HEK293T (cell line): ENCODE measurements at regions not wholly inside any gene's neighbourhood (a gene's known extent, or its start where the extent isn't known, plus 50 kb on each side); places are given as distances from the start of the nearest gene placed in this dataset.

Experiments
- CTCF ChIA-PET: fragments of 350-600 bp; formaldehyde crosslinking; extraction: SDS; loops from one replicate; lab custom pipeline; 2021; ENCODE audit warnings: antibody characterized with exemption, inconsistent platforms; lab: Yijun Ruan, JAX
- POLR2A ChIA-PET: fragments of 350-600 bp; formaldehyde crosslinking; extraction: SDS; loops from one replicate; lab custom pipeline; 2020; ENCODE audit warnings: antibody characterized with exemption, inconsistent platforms; lab: Yijun Ruan, JAX
- DNase-seq: peaks from one replicate; pipeline ENCODE4 v3.0.0; 2012; ENCODE audit warnings: mixed read lengths; ENCODE audit errors: extremely low spot score
- ARNT ChIP-seq: fragments of 450-650 bp; IDR thresholded peaks from 2 replicates; pipeline ENCODE4 v1.6.1; 2017; ENCODE audit warnings: mild to moderate bottlenecking
- BHLHE40 ChIP-seq: fragments of 450-650 bp; IDR thresholded peaks from 2 replicates; pipeline ENCODE4 v1.6.1; 2016; ENCODE audit warnings: mild to moderate bottlenecking, moderate library complexity, borderline replicate concordance
- CTBP1 ChIP-seq: fragments of 450-650 bp; IDR thresholded peaks from 2 replicates; pipeline ENCODE4 v1.6.1; 2016; ENCODE audit warnings: borderline replicate concordance
- ELF4 ChIP-seq: fragments of 450-650 bp; IDR thresholded peaks from 2 replicates; pipeline ENCODE4 v1.6.1; 2017; ENCODE audit warnings: antibody characterized with exemption
- FOXA1 ChIP-seq: fragments of 450-650 bp; IDR thresholded peaks from 2 replicates; pipeline ENCODE4 v1.6.1; 2016; ENCODE audit warnings: mild to moderate bottlenecking
- FOXK2 ChIP-seq: fragments of 450-650 bp; IDR thresholded peaks from 2 replicates; pipeline ENCODE4 v1.6.1; 2016; ENCODE audit warnings: mild to moderate bottlenecking
- FOXM1 ChIP-seq: fragments of 450-650 bp; IDR thresholded peaks from 2 replicates; pipeline ENCODE4 v1.6.1; 2017; ENCODE audit warnings: mild to moderate bottlenecking, borderline replicate concordance
- HDGF ChIP-seq: fragments of 450-650 bp; IDR thresholded peaks from 2 replicates; pipeline ENCODE4 v1.6.1; 2017; ENCODE audit warnings: antibody characterized with exemption, borderline replicate concordance
- L3MBTL2 ChIP-seq: fragments of 450-650 bp; conservative IDR thresholded peaks from 2 replicates; pipeline ENCODE4 v1.6.1; 2016; ENCODE audit warnings: mild to moderate bottlenecking
- LEF1 ChIP-seq: fragments of 450-650 bp; IDR thresholded peaks from 2 replicates; pipeline ENCODE4 v1.6.1; 2017; ENCODE audit warnings: mild to moderate bottlenecking, borderline replicate concordance
- NFRKB ChIP-seq: fragments of 450-650 bp; IDR thresholded peaks from 2 replicates; pipeline ENCODE4 v1.6.1; 2016; ENCODE audit warnings: mild to moderate bottlenecking, moderate library complexity
- SP1 ChIP-seq: fragments of 450-650 bp; IDR thresholded peaks from 2 replicates; pipeline ENCODE4 v1.6.1; 2017
- SUZ12 ChIP-seq: fragments of 450-650 bp; IDR thresholded peaks from 2 replicates; pipeline ENCODE4 v1.6.1; 2016; ENCODE audit warnings: mild to moderate bottlenecking
- TARDBP ChIP-seq: fragments of 450-650 bp; IDR thresholded peaks from 2 replicates; pipeline ENCODE4 v1.6.1; 2016
- ZNF384 ChIP-seq: fragments of 450-650 bp; IDR thresholded peaks from 2 replicates; pipeline ENCODE4 v1.6.1; 2016
- TF ChIP-seq, protein P1 (sequence below): fragments of 450-650 bp; IDR thresholded peaks from 2 replicates; pipeline ENCODE4 v1.6.1; 2016

DNA sequence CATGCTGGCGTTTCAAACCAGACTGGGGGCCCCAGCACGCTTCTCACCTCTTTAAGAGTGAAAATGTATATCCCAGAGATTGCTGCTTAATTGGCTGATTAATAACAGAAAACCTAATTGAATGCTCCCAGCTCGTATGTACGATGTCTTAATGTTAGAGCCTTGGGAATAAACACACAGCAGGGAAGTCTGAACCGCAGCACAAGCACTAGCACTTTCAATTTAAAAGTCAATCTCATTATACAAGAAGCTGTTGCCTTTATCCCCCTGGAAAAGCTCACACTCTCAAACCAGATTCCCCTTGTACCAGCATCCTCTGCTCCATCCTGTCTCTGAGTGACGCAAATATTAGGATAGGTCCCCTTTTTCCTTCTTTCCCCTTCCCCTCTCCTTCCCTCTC lies 449.1 kb downstream of the MN1 start:
- TF ChIP-seq SUZ12 (no peak), CTBP1 (no peak), HDGF (no peak), SP1 (no peak)
- TF ChIP-seq, protein P1, sequence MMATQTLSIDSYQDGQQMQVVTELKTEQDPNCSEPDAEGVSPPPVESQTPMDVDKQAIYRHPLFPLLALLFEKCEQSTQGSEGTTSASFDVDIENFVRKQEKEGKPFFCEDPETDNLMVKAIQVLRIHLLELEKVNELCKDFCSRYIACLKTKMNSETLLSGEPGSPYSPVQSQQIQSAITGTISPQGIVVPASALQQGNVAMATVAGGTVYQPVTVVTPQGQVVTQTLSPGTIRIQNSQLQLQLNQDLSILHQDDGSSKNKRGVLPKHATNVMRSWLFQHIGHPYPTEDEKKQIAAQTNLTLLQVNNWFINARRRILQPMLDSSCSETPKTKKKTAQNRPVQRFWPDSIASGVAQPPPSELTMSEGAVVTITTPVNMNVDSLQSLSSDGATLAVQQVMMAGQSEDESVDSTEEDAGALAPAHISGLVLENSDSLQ, result no peak
- CTCF ChIA-PET, result no interaction called here
- no peak for DNase-seq
- POLR2A ChIA-PET, result no interaction called here

DNA sequence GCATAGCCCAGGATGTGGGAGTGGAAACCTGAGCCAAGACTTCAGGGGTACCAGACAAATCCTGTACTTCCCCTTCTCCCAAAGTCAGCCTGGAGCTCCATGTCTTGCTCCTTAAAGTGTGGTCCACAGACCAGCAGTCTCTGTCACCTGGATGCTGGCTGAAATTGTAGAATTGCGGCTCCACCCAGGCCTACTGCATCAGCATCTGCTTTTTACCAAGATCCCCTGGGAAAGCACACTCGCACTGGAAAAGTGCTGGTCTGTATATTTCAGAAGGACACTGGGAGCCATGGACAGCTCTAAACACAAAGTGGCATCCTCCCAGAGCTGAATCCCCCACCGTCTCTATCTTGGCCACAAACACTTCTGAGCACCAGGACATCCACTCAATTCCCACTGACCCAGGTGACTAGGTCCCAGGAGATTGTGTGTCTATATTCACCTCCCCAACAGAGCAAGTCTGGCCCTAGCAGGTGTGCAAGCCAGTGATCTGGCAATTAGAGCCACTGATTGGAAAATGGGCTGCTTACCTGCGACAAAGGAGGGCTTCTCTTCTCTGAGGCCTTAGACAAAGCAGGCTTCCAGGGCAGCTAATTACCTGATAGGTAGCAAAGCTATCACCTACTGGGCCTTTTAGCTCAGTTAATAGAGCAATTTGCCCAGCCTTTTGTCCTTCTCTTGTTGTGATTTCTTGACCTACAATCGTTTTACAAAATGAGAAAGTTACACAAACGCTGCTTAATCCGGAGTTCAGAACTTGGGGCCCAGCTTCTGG lies 443.3 kb downstream of the MN1 start:
- ChIA-PET POLR2A (no interaction called here), CTCF (no interaction called here)
- no peak for DNase-seq
- no peak for TF ChIP-seq SP1
- no peak for TF ChIP-seq LEF1
- no peak for TF ChIP-seq NFRKB
- no peak for TF ChIP-seq SUZ12
- TF ChIP-seq FOXM1, result no peak
- TF ChIP-seq L3MBTL2, result no peak
- no peak for TF ChIP-seq ELF4
- no peak for TF ChIP-seq FOXK2
- TF ChIP-seq CTBP1, result no peak
- TF ChIP-seq TARDBP, result no peak
- TF ChIP-seq, protein P1, result no peak

DNA sequence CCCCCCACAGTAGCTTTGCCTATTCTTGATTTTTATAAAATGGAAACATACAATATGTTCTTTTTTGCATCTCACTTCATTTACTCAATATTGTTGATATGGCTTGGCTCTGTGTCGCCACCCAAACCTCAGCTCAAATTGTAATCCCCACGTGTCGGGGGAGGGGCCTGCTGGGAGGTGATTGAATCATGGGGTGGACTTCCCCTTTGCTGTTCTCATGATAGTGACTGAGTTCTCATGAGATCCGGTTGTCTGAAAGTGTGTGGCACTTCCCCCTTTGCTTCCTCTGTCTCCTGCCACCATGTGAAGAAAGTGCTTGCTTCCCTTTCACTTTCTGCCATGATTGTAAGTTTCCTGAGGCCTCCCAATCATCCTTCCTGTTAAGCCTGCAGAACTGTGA lies 431.3 kb downstream of the MN1 start:
- TF ChIP-seq NFRKB (no peak), ARNT (no peak), FOXM1 (no peak), L3MBTL2 (no peak)
- no peak for DNase-seq
- POLR2A ChIA-PET, result no interaction called here
- CTCF ChIA-PET, result interaction anchor here (0.6 kb wide), 1 partner anchor 11 kb away, joined by 6 read pairs; no protein-coding TSS in a partner anchor

DNA sequence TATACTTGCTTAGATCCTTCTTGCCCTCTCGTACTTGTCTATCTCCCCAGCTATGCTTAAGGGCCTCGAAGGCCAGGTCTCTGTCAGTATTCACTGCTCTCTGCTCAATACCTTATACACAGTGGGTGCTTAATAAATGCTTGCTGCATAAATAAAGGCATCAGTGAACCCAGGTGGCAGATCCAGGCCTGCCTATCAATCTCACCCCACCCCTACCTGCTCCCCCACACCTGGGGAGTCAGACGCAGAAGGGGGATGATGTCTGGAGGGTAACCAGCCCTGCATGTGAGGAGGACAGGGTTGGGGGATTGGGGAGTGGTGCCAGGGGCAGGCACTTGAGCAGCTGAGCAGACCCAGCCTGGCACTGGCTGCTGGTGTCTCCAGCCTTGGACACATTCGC lies 430.6 kb downstream of the MN1 start:
- TF ChIP-seq FOXK2 (no peak), FOXM1 (no peak), NFRKB (no peak), HDGF (no peak), SUZ12 (no peak), TARDBP (no peak), L3MBTL2 (no peak), CTBP1 (no peak), ARNT (no peak)
- TF ChIP-seq, protein P1, result no peak
- CTCF ChIA-PET, result no interaction called here
- POLR2A ChIA-PET, result no interaction called here
- DNase-seq, result no peak

DNA sequence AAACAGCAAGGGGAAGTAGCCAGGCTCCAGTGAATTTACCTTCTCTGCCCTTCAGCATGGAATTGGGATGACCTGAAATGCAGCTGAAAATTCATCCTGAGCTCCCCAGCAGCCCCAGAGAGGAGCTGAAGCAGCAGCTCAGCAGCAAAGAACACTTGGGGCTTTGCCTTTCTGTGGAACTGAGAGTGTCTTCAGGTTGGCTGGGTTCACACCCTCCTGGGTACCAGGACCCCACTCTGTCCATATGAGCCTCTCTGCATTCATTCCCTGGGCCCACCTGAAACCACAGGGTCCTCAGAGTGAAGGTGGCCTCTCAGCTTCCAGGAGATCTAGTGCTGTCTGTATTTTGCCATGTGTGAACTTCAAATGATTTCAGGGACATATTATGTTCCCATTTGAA lies 429.2 kb downstream of the MN1 start:
- ChIA-PET POLR2A (no interaction called here), CTCF (no interaction called here)
- DNase-seq, result no peak
- TF ChIP-seq TARDBP, result no peak
- TF ChIP-seq ELF4, result no peak
- TF ChIP-seq, protein P1, result no peak
- no peak for TF ChIP-seq BHLHE40
- no peak for TF ChIP-seq LEF1
- no peak for TF ChIP-seq FOXK2
- no peak for TF ChIP-seq ARNT
- TF ChIP-seq SUZ12, result no peak
- no peak for TF ChIP-seq FOXM1
- TF ChIP-seq NFRKB, result no peak
- no peak for TF ChIP-seq FOXA1
- TF ChIP-seq CTBP1, result no peak
- TF ChIP-seq HDGF, result no peak
- no peak for TF ChIP-seq L3MBTL2
- TF ChIP-seq SP1, result no peak
- no peak for TF ChIP-seq ZNF384
